Spleen (tissue), 7 donors: ENCODE measurements at regions not wholly inside any gene's neighbourhood (a gene's known extent, or its start where the extent isn't known, plus 50 kb on each side); places are given as distances from the start of the nearest gene placed in this dataset.

Experiments
- CTCF ChIP-seq, 11 experiments: fragments of 200-600 bp in 7 of 11; fragments of 450-650 bp in 4 of 11; sonication (generic) in 4 of 11; IDR thresholded peaks in 8 of 11; conservative IDR thresholded peaks in 3 of 11; 1 replicate in 7 of 11; 2 replicates in 4 of 11; pipeline versions ENCODE4 v1.4.0 to v1.8.0; 2016 to 2021; ENCODE audit warnings: antibody characterized with exemption in 11 of 11, inconsistent platforms in 4 of 11, mild to moderate bottlenecking in 1 of 11
- POLR2A ChIP-seq, 3 donors: fragments of 450-650 bp; IDR thresholded peaks; one replicate each; pipeline ENCODE4 v1.5.1; 2017; ENCODE audit warnings: antibody characterized with exemption in 3 of 3, mild to moderate bottlenecking in 1 of 3
- POLR2AphosphoS5 ChIP-seq, 3 donors: sonication (generic); formaldehyde crosslinking; IDR thresholded peaks; one replicate each; pipeline ENCODE4 v1.5.1; 2017; ENCODE audit warnings: antibody characterized with exemption in 3 of 3
- donor health status: DM: no; HTN: no; CAD: no; lungs with moderate emphysema.
- donor health status: DM: no; HTN: no; CAD: no.
- donor health status: DM: no; HTN: no; CAD: no.

DNA sequence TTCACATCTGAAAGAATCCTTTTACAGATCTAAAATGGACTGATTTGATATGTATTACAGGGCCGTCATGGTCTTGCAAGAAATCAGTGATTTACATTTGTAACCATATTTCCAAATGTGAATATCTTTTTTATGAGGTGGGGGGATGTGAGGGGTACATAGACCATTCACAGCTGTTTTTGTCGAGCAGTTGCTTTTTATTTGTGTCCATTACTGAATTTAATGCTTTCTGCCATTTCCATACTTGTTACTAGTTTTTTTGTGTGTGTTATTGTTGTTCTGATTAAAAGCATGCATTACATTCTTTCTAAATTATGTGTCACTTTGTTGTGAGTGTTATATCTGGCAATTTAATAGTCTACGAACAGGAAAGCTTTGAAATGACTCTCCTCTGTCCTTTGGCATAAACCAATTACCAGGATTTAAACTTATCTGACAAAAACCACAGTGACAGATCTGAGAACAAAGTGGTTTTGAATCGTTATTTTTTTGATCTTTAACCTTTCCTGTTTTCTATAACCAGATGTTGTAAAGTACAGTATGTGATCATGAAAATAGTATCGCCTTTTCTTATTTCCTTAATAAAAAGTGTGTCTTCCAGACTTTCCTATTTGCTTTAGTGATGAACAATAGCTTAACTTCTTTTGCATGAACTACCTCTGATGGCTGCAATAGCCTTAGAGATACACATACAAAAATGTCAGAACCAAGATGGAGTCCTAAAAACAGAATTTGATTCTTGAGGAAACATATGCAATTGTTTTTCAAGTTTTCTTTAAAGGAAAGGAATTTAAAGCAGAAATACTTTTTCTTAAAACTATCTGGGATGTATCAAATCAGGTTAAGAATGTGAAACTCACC, 354.2 kb upstream of the ACVR2A start:
- TF ChIP-seq CTCF (IDR thresholded peaks at IDR 0.05 in 8 of 11, conservative IDR thresholded peaks at IDR 0.05 in 3 of 11) (no peak), POLR2A (IDR thresholded peaks at IDR 0.05) (no peak), POLR2AphosphoS5 (IDR thresholded peaks at IDR 0.05) (no peak)
